Thoracic aorta (tissue), 2 donors: ENCODE measurements at regions not wholly inside any gene's neighbourhood (a gene's known extent, or its start where the extent isn't known, plus 50 kb on each side); places are given as distances from the start of the nearest gene placed in this dataset.

ENCODE experiments used
- ATAC-seq: fragments of 150-250 bp; one replicate; pipeline ENCODE4 v1.8.0; 2017; ENCODE audit warnings: low read depth; ENCODE audit not compliant: insufficient number of reproducible peaks, low FRiP score
- DNase-seq: peaks from one replicate; pipeline ENCODE4 v3.0.0-alpha.2; 2020; ENCODE audit warnings: low spot score
- H3K27ac ChIP-seq, 2 donors: fragments of 200-600 bp; sonication (generic); 1 replicate in 1 of 2; 2 replicates in 1 of 2; pipeline ENCODE4 v1.5.1; 2016; ENCODE audit warnings: mild to moderate bottlenecking in 2 of 2, moderate library complexity in 2 of 2
- H3K27me3 ChIP-seq: fragments of 200-600 bp; sonication (generic); replicated peaks from 2 replicates; pipeline ENCODE4 v1.6.0; 2016; ENCODE audit warnings: mild to moderate bottlenecking; ENCODE audit not compliant: insufficient read depth
- H3K36me3 ChIP-seq: fragments of 200-600 bp; sonication (generic); one replicate; pipeline ENCODE4 v1.5.1; 2016
- H3K4me1 ChIP-seq, 2 donors: fragments of 200-600 bp; sonication (generic); 1 replicate in 1 of 2; 2 replicates in 1 of 2; pipeline versions ENCODE4 v1.5.1 to v1.6.0; 2016; ENCODE audit warnings: low read depth in 2 of 2, mild to moderate bottlenecking in 1 of 2; ENCODE audit not compliant: control insufficient read depth in 1 of 2
- H3K4me3 ChIP-seq: fragments of 200-600 bp; sonication (generic); 2 replicates; pipeline ENCODE4 v1.5.1; 2016; ENCODE audit warnings: mild to moderate bottlenecking
- H3K9me3 ChIP-seq: fragments of 200-600 bp; sonication (generic); 2 replicates; pipeline ENCODE4 v1.5.1; 2016
- TF ChIP-seq, protein P1 (sequence below): fragments of 200-600 bp; sonication (generic); IDR thresholded peaks from one replicate; pipeline ENCODE4 v1.5.1; 2019; ENCODE audit warnings: antibody characterized with exemption

DNA sequence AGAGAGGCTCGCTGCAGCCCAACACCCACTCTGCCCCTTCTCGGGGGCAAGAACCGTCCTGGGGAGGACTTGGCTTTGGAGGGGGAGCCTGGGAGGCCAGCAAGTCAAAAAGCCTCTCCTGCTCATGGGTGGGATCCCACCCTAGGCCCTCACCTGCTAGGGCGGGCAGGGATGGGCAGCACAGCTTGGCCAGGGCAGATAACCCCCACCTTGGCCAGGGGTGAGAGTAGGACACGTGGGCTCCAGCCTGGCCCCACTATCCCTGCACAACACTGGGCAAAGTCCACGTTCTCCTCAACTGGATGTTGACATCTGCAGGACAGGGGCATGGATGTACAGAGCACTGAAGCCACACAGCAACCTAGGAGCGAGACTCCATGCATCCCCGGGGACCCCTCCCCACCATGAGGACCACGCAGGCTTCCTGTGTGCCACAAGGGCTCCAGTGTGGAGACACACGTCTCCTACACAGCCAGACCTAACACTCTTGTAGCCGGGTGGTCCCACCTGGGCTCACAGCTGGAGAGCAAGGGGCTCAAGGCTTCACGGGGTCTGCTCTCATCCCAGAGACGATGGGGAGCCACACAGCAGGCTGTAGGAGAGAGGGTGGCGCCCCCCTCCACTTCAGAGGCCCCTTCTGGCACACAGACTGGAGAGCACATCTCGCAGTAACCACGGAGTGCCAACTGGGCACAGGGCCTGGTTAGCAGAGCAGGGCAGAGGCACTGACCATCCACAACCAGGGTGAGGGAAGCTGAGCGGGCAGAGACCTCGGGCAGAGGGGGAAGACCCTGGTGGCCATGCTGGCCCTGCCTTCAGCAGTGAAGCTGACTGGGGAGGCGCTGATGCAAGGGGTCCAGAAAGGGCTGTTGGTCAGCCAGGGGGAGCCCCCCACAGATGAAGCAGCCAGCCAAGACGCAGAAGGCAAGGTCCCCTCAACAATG lies 171.1 kb downstream of the CRYBB2 start:
- TF ChIP-seq, protein P1, sequence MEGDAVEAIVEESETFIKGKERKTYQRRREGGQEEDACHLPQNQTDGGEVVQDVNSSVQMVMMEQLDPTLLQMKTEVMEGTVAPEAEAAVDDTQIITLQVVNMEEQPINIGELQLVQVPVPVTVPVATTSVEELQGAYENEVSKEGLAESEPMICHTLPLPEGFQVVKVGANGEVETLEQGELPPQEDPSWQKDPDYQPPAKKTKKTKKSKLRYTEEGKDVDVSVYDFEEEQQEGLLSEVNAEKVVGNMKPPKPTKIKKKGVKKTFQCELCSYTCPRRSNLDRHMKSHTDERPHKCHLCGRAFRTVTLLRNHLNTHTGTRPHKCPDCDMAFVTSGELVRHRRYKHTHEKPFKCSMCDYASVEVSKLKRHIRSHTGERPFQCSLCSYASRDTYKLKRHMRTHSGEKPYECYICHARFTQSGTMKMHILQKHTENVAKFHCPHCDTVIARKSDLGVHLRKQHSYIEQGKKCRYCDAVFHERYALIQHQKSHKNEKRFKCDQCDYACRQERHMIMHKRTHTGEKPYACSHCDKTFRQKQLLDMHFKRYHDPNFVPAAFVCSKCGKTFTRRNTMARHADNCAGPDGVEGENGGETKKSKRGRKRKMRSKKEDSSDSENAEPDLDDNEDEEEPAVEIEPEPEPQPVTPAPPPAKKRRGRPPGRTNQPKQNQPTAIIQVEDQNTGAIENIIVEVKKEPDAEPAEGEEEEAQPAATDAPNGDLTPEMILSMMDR = no peak
- ATAC-seq (no peak), DNase-seq (no peak)
- Histone ChIP-seq H3K4me1 (no peaks in the 10 kb centered on the region), H3K27me3 (no peaks in the 10 kb centered on the region), H3K9me3 (no peaks in the 10 kb centered on the region), H3K4me3 (no peak overlapping the region), H3K27ac (no peak overlapping the region), H3K36me3 (no peaks in the 10 kb centered on the region)

DNA sequence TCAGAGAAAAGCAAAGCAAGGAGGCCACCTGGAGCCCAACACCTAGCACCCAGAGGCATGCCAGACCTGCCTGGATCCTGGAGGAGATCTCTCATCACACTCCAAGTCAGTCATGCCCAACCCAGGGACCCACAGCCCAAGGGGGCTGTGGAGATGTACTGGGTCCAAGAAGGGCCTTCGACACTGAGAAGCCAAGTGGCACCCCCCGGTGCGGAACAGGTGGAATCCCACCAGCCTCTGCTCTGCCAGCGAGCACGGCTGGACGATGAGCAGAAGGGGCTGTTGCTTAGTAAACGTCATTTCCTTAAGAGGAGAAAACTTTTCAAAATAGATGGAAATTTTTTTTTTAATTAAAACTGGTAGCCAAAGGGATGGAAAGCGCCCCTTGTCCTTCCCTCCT lies 171.9 kb upstream of the GRK3 start:
- Histone ChIP-seq H3K4me1 (no peaks in the 10 kb centered on the region), H3K36me3 (no peaks in the 10 kb centered on the region), H3K4me3 (no peak overlapping the region), H3K27me3 (no peaks in the 10 kb centered on the region), H3K9me3 (no peaks in the 10 kb centered on the region), H3K27ac (no peak overlapping the region)
- TF ChIP-seq, protein P1 = no peak
- DNase-seq (no peak), ATAC-seq (no peak)

DNA sequence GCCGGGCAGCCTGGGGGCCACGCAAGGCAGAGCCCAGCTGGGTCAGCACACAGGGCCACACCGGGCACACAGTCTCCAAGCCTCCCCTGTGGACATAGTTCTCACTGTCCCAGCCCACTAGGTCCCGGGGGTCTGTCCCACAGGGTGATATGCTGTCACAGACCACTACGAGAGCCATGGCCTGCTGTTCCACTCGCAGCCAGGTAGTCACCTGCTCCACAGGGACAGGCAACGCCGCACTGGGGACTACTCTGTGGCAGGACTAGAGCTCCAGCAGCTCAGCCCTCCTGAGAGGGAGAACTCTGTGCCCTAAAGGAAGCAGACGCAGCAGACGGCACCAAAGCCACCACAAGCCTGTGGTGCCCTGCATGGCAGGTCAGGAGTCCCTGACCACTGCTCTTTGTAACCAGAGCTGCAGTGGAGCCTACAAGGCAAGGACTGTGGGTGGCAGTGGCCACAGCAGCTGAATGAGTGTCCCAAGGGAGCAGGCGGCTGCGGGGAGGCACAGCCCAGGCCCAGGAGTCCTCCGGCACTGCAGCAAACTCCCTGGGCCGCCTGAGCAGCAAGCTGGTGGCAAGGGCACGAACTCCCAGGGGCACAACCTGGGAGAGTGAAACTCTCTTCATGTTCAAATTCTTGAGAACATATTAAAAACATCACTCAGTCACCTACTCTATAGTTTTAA lies 171.2 kb upstream of the GRK3 start:
- Histone ChIP-seq H3K36me3 (no peaks in the 10 kb centered on the region), H3K4me3 (no peak overlapping the region), H3K4me1 (no peaks in the 10 kb centered on the region), H3K9me3 (no peaks in the 10 kb centered on the region), H3K27me3 (no peaks in the 10 kb centered on the region), H3K27ac (no peak overlapping the region)
- TF ChIP-seq, protein P1 = no peak
- no peak for ATAC-seq
- no peak for DNase-seq

DNA sequence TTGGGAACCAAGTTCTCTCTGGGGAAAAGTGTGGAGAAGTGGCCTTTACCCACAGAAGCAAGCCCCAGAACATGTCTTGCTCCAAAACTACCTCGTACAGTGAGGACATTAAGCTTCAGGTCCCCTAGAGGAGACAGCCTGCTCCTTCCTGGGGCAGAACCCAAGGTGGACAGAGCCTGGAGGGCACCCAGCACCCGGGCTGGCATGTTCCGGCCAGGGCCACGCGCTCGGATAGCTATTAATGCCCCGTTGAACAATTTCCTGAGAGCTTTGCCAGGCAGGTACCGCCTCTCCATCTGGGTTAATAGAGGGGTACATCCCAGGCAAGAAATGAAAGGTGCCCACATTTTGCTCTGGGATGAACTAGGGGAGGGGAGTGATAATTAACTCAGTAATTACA lies 169.0 kb upstream of the GRK3 start:
- Histone ChIP-seq H3K9me3 (no peaks in the 10 kb centered on the region), H3K4me3 (no peak overlapping the region), H3K27me3 (no peaks in the 10 kb centered on the region), H3K4me1 (peaks cover 0 to 2% of the 10 kb centered on the region in 2 donors), H3K36me3 (no peaks in the 10 kb centered on the region), H3K27ac (no peak overlapping the region)
- DNase-seq = no peak
- TF ChIP-seq, protein P1 = no peak
- no peak for ATAC-seq

DNA sequence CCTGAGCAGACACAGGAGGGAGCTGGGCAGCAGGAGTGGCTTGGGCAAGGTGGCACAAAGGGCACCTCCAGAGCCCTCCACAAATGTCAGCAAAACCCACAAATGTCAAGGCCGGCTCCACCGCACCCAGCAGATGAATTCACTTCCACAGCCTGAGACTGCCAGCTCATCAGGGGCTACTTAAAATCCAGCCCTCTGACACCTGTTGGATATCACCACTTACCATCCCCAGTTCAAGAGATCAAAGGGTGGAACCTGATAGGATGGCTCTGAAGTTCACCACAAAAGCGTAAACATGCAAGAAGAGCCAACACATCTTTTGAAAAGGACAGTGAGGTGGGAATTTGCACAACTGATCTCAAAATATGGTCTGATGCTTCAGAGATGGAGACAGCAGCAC lies 168.6 kb upstream of the GRK3 start:
- TF ChIP-seq, protein P1 = no peak
- Histone ChIP-seq H3K9me3 (no peaks in the 10 kb centered on the region), H3K27ac (no peak overlapping the region), H3K27me3 (no peaks in the 10 kb centered on the region), H3K4me1 (peaks cover 4 to 6% of the 10 kb centered on the region in 2 donors), H3K36me3 (no peaks in the 10 kb centered on the region), H3K4me3 (no peak overlapping the region)
- ATAC-seq (no peak), DNase-seq (no peak)
